Right lobe of liver (tissue), 4 donors: ENCODE measurements at regions not wholly inside any gene's neighbourhood (a gene's known extent, or its start where the extent isn't known, plus 50 kb on each side); places are given as distances from the start of the nearest gene placed in this dataset.

Experiments used
- POLR2A ChIP-seq: fragments of 450-650 bp; IDR thresholded peaks from one replicate; pipeline ENCODE4 v1.6.1; 2017; ENCODE audit warnings: antibody characterized with exemption, mild to moderate bottlenecking
- TF ChIP-seq, protein P1 (sequence below), 4 donors: fragments of 200-600 bp in 3 of 4; fragments of 450-650 bp in 1 of 4; IDR thresholded peaks; one replicate each; pipeline versions ENCODE4 v1.5.1 to v1.8.0; 2016 to 2022; ENCODE audit warnings: antibody characterized with exemption in 4 of 4, mild to moderate bottlenecking in 2 of 4
- donor health status: DM: no; HTN: no; CAD: no.
- donor health status: DM: no; HTN: no; CAD: no.
- donor health status: DM: no; HTN: yes; CAD: no.

DNA sequence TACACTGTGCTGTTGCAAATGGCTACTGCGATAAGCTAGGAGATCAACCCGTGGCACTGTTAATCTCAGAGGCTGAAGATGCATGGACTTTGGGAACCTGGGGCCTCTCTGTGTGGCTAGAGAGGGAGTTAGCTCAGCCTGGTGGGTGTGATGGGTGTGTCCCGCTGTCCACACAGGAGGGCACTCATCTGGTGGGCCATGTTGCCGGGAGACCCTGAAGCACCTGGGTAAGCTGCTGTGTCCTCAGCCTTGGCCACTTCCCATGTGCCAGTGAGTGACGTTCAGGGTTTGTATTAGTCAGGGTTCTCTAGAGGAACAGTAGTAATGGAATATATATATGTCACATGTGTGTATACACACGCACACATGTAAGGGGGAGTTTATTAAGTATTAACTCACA, 132.7 kb downstream of the ERMARD start:
- TF ChIP-seq, protein P1, sequence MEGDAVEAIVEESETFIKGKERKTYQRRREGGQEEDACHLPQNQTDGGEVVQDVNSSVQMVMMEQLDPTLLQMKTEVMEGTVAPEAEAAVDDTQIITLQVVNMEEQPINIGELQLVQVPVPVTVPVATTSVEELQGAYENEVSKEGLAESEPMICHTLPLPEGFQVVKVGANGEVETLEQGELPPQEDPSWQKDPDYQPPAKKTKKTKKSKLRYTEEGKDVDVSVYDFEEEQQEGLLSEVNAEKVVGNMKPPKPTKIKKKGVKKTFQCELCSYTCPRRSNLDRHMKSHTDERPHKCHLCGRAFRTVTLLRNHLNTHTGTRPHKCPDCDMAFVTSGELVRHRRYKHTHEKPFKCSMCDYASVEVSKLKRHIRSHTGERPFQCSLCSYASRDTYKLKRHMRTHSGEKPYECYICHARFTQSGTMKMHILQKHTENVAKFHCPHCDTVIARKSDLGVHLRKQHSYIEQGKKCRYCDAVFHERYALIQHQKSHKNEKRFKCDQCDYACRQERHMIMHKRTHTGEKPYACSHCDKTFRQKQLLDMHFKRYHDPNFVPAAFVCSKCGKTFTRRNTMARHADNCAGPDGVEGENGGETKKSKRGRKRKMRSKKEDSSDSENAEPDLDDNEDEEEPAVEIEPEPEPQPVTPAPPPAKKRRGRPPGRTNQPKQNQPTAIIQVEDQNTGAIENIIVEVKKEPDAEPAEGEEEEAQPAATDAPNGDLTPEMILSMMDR (IDR thresholded peaks at IDR 0.05), result no peak
- no peak for TF ChIP-seq POLR2A
